Spleen (tissue), 7 donors: ENCODE measurements at regions not wholly inside any gene's neighbourhood (a gene's known extent, or its start where the extent isn't known, plus 50 kb on each side); places are given as distances from the start of the nearest gene placed in this dataset.

ENCODE experiments used
- CTCF ChIP-seq, 11 experiments: fragments of 200-600 bp in 7 of 11; fragments of 450-650 bp in 4 of 11; sonication (generic) in 4 of 11; IDR thresholded peaks in 8 of 11; conservative IDR thresholded peaks in 3 of 11; 1 replicate in 7 of 11; 2 replicates in 4 of 11; pipeline versions ENCODE4 v1.4.0 to v1.8.0; 2016 to 2021; ENCODE audit warnings: antibody characterized with exemption in 11 of 11, inconsistent platforms in 4 of 11, mild to moderate bottlenecking in 1 of 11
- POLR2A ChIP-seq, 3 donors: fragments of 450-650 bp; IDR thresholded peaks; one replicate each; pipeline ENCODE4 v1.5.1; 2017; ENCODE audit warnings: antibody characterized with exemption in 3 of 3, mild to moderate bottlenecking in 1 of 3
- donor health status: DM: no; HTN: no; CAD: no; lungs with moderate emphysema.
- donor health status: DM: no; HTN: no; CAD: no.
- donor health status: DM: no; HTN: no; CAD: no.

- no peak for TF ChIP-seq POLR2A (IDR thresholded peaks at IDR 0.05)
- TF ChIP-seq CTCF (IDR thresholded peaks at IDR 0.05 in 8 of 11, conservative IDR thresholded peaks at IDR 0.05 in 3 of 11): no peak
These were observed 93.9 kb upstream of the NCOR2 start for GRCh38 chr12:124661341-124661740.
